LNCaP clone FGC (cell line): ENCODE measurements at regions not wholly inside any gene's neighbourhood (a gene's known extent, or its start where the extent isn't known, plus 50 kb on each side); places are given as distances from the start of the nearest gene placed in this dataset.

Experiments used
- DNase-seq: peaks from one replicate; pipeline ENCODE4 v3.0.0-alpha.2; 2011; ENCODE audit warnings: low read depth
- H3K4me3 ChIP-seq: 2 replicates; pipeline ENCODE4 v1.5.1; 2011; ENCODE audit warnings: mild to moderate bottlenecking, low read depth, low read length, control low read depth
- CTCF ChIP-seq: IDR thresholded peaks from 2 replicates; pipeline ENCODE4 v1.5.1; 2012; ENCODE audit warnings: mild to moderate bottlenecking; ENCODE audit not compliant: control insufficient read depth, insufficient read depth; ENCODE audit errors: extremely low read depth

GRCh38 chr5:149441986-149442385 is 62.9 kb upstream of the IL17B start:
- H3K4me3 ChIP-seq: no peak overlapping the region
- no peak for DNase-seq
- no peak for TF ChIP-seq CTCF

GRCh38 chr5:149441194-149441753 is 62.2 kb upstream of the IL17B start:
- H3K4me3 ChIP-seq: no peak overlapping the region
- DNase-seq: no peak
- TF ChIP-seq CTCF: no peak

- peak; percentile 57 for TF ChIP-seq CTCF
- peak; percentile 96 for DNase-seq
- no peak overlapping the region for H3K4me3 ChIP-seq
Observed at GRCh38 chr5:149439899-149440542, 60.9 kb upstream of the IL17B start.

GRCh38 chr5:149438711-149439132 is 59.6 kb upstream of the IL17B start:
- DNase-seq: no peak
- H3K4me3 ChIP-seq: no peak overlapping the region
- no peak for TF ChIP-seq CTCF

- no peak overlapping the region for H3K4me3 ChIP-seq
- no peak for DNase-seq
- TF ChIP-seq CTCF: no peak
Observed at GRCh38 chr5:149438281-149438680, 59.2 kb upstream of the IL17B start.

GRCh38 chr5:149437391-149438040 is 58.4 kb upstream of the IL17B start:
- H3K4me3 ChIP-seq: no peak overlapping the region
- TF ChIP-seq CTCF: no peak
- peak; percentile 91 for DNase-seq
